ENCODE measurements at regions not wholly inside any gene's neighbourhood (a gene's known extent, or its start where the extent isn't known, plus 50 kb on each side); places are given as distances from the start of the nearest gene placed in this dataset.

DNA sequence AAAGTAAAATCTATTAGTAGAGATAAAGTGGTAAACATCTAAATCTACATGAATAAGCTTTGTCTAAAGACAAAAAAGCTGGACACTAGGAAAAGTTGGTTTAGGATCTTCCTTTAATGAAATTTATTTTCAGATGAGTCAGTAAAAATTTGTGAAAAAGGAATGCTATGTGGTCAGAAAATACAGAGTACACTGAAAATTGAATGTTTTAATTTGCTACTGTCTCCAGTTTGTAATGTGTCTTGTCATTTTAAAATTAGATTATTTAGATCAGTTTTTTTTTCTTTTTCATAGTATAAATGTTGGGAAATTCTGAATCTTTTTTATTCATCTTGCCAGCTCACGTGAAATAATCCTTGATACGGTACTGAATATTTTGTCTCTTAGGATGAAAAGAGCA is 56.9 kb downstream of the SLITRK6 start:
- no peak for TF ChIP-seq CTCF (IDR thresholded peaks at IDR 0.05; ENCODE audit: low read depth, low read length)
- POLR2A ChIA-PET = no interaction called here
- no peak overlapping the region for H3K4me3 ChIP-seq (ENCODE audit: low read depth, low read length)
- no peak overlapping the region for H3K27ac ChIP-seq (ENCODE audit: low read depth, low read length)
- H3K27me3 ChIP-seq (ENCODE audit: control insufficient read depth, insufficient read depth, low read length) = no peaks in the 10 kb centered on the region
- DNase-seq (ENCODE audit: low read depth, low spot score) = no peak
- no peaks in the 10 kb centered on the region for H3K9me3 ChIP-seq (ENCODE audit: control insufficient read depth, insufficient read depth, low read length)
- CTCF ChIA-PET = no interaction called here

- no peaks in the 10 kb centered on the region for H3K27me3 ChIP-seq (ENCODE audit: control insufficient read depth, insufficient read depth, low read length)
- no peaks in the 10 kb centered on the region for H3K9me3 ChIP-seq (ENCODE audit: control insufficient read depth, insufficient read depth, low read length)
- TF ChIP-seq CTCF (IDR thresholded peaks at IDR 0.05; ENCODE audit: low read depth, low read length) = no peak
- POLR2A ChIA-PET = no interaction called here
- CTCF ChIA-PET = no interaction called here
- H3K4me3 ChIP-seq (ENCODE audit: low read depth, low read length) = no peak overlapping the region
- DNase-seq (ENCODE audit: low read depth, low spot score) = no peak
- no peak overlapping the region for H3K27ac ChIP-seq (ENCODE audit: low read depth, low read length)
Measured at GRCh38 chr13:85741017-85741416, 58.2 kb downstream of the SLITRK6 start.

GRCh38 chr13:85738696-85739320 is 60.4 kb downstream of the SLITRK6 start:
- TF ChIP-seq CTCF (IDR thresholded peaks at IDR 0.05; ENCODE audit: low read depth, low read length) = no peak
- DNase-seq (ENCODE audit: low read depth, low spot score) = no peak
- POLR2A ChIA-PET = no interaction called here
- Histone ChIP-seq H3K9me3 (ENCODE audit: control insufficient read depth, insufficient read depth, low read length) (no peaks in the 10 kb centered on the region), H3K27ac (ENCODE audit: low read depth, low read length) (no peak overlapping the region), H3K4me3 (ENCODE audit: low read depth, low read length) (no peak overlapping the region), H3K27me3 (ENCODE audit: control insufficient read depth, insufficient read depth, low read length) (no peaks in the 10 kb centered on the region)
- CTCF ChIA-PET = no interaction called here

DNA sequence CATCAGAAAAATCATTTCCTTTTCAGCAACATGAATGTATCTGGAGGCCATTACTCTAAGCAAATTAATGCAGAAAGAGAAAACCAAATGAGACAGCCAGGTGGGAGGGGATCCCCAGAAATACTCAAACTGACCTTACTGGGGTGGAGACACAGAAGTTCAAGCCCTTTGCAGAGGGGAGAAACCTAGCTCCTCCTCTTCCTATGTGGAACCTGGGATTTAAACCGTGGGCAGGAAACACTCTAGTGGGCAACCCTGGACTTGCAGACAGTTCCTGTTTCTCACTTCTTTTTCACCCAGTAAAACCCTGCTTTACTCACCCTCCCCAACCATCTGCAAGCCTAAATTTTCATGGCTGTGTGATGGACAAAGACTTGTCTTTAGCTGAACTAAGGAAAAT is 61.3 kb downstream of the SLITRK6 start:
- DNase-seq (ENCODE audit: low read depth, low spot score) = no peak
- ChIA-PET POLR2A (no interaction called here), CTCF (no interaction called here)
- Histone ChIP-seq H3K27me3 (ENCODE audit: control insufficient read depth, insufficient read depth, low read length) (no peaks in the 10 kb centered on the region), H3K27ac (ENCODE audit: low read depth, low read length) (no peak overlapping the region), H3K9me3 (ENCODE audit: control insufficient read depth, insufficient read depth, low read length) (no peaks in the 10 kb centered on the region), H3K4me3 (ENCODE audit: low read depth, low read length) (no peak overlapping the region)
- TF ChIP-seq CTCF (IDR thresholded peaks at IDR 0.05; ENCODE audit: low read depth, low read length) = no peak

- DNase-seq (ENCODE audit: low read depth, low spot score) = peak; percentile 13
- Histone ChIP-seq H3K9me3 (ENCODE audit: control insufficient read depth, insufficient read depth, low read length) (peaks cover 3% of the 10 kb centered on the region), H3K27ac (ENCODE audit: low read depth, low read length) (no peak overlapping the region), H3K4me3 (ENCODE audit: low read depth, low read length) (no peak overlapping the region), H3K27me3 (ENCODE audit: control insufficient read depth, insufficient read depth, low read length) (no peaks in the 10 kb centered on the region)
- CTCF ChIA-PET = no interaction called here
- POLR2A ChIA-PET = interaction anchor here (0.5 kb wide), 1 partner anchor 115 kb away, joined by 5 read pairs; no protein-coding TSS in a partner anchor
- no peak for TF ChIP-seq CTCF (IDR thresholded peaks at IDR 0.05; ENCODE audit: low read depth, low read length)
Measured at GRCh38 chr13:85729296-85729695, 69.9 kb downstream of the SLITRK6 start.
